ENCODE measurements at regions not wholly inside any gene's neighbourhood (a gene's known extent, or its start where the extent isn't known, plus 50 kb on each side); places are given as distances from the start of the nearest gene placed in this dataset.

DNA sequence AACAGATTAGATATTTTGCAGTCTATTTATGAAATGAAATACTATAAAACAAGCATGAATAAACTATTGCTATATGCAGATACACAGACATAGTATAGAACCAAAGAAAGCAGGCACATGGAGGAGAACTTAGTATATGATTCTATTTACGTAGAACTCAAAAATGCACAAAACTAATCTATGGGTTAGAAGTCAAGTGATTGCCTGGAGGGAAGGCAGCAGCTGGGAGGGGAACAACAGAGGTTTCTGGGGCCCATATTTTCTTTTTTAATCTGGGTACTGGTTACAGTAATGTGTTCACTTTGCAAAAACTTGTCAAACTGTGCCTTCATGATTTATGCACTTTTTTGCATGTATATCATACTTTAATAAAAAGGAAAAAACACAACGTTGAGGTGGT is 202.0 kb downstream of the BCAT1 start:
- H4K8ac ChIP-seq (ENCODE audit: low read depth, low read length), result no peak overlapping the region
- no peak overlapping the region for H3K9ac ChIP-seq (ENCODE audit: low read length)
- H3K79me2 ChIP-seq (ENCODE audit: control insufficient read depth, insufficient read depth, low read length, poor library complexity), result no peaks in the 10 kb centered on the region
- H3K9me3 ChIP-seq (ENCODE audit: insufficient read depth, low read depth, low read length), result no peaks in the 10 kb centered on the region
- no CpG with 5 or more reads among the region's 2 CpGs for WGBS (ENCODE audit: extremely low coverage, insufficient coverage, insufficient read length)
- H3K79me1 ChIP-seq (ENCODE audit: low read length), result no peaks in the 10 kb centered on the region
- H4K91ac ChIP-seq (ENCODE audit: low read depth, low read length), result no peak overlapping the region
- no peaks in the 10 kb centered on the region for H3K27me3 ChIP-seq (ENCODE audit: insufficient read depth, low read length)
- DNase-seq, result no peak
- H3K23ac ChIP-seq (ENCODE audit: low read length), result no peak overlapping the region
- H4K12ac ChIP-seq (ENCODE audit: low read depth, low read length), result no peak overlapping the region
- H2BK120ac ChIP-seq (ENCODE audit: insufficient read depth, low read length, poor library complexity), result no peak overlapping the region
- H2BK5ac ChIP-seq (ENCODE audit: low read depth, low read length, poor library complexity), result no peak overlapping the region
- H2AK5ac ChIP-seq (ENCODE audit: low read length), result no peak overlapping the region
- H3K36me3 ChIP-seq (ENCODE audit: control insufficient read depth in 1 of 2, insufficient read depth in 2 of 2, low read length in 2 of 2), result no peaks in the 10 kb centered on the region
- H3K4ac ChIP-seq (ENCODE audit: low read depth, low read length), result no peak overlapping the region
- no peak overlapping the region for H3K4me2 ChIP-seq (ENCODE audit: low read length)
- H2AFZ ChIP-seq (ENCODE audit: insufficient read depth, low read length, poor library complexity), result no peak overlapping the region
- H3K4me3 ChIP-seq (ENCODE audit: low read depth, low read length), result no peak overlapping the region
- H3K18ac ChIP-seq (ENCODE audit: low read length), result no peak overlapping the region
- no peak overlapping the region for H3K14ac ChIP-seq (ENCODE audit: low read length)
- peaks cover 0 to 3% of the 10 kb centered on the region in 2 experiments for H3K4me1 ChIP-seq (ENCODE audit: control insufficient read depth in 1 of 2, insufficient read depth in 2 of 2, low read length in 2 of 2)
- H3K27ac ChIP-seq (ENCODE audit: low read depth, low read length), result no peak overlapping the region
- H2BK12ac ChIP-seq (ENCODE audit: low read length), result no peak overlapping the region

DNA sequence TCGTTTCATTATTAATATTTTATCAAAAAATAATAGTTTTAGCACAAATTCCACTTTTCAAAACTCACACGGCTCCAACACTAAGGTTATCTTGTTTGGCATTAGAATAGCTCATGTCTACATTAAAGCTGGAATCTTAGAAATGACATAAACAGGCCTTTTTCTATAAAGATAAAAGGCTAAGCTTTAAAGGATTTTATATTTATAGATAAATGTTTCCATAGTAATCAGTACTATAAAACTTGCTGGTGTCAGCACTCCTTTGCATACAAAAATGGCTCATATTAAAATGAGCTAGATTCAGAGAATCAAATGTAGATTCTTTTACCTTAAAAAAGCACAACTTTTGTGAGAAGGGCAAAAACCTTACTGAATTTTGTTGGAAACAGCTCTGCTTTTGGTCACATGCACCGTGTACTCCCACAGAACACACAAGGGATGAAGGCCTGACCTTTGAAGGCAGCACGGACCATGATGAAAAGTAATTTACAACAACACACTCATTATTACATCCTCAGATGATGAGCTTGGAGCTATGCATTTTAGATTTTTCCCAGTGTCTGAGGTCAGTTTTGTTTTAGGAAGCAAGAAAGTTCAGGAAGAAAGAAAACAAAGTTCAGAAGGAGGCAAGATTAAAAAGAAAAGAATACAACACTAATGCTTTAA is 202.8 kb downstream of the BCAT1 start:
- no peak overlapping the region for H2AK5ac ChIP-seq (ENCODE audit: low read length)
- no peaks in the 10 kb centered on the region for H3K36me3 ChIP-seq (ENCODE audit: control insufficient read depth in 1 of 2, insufficient read depth in 2 of 2, low read length in 2 of 2)
- H2BK120ac ChIP-seq (ENCODE audit: insufficient read depth, low read length, poor library complexity), result no peak overlapping the region
- no peak overlapping the region for H3K18ac ChIP-seq (ENCODE audit: low read length)
- no peak overlapping the region for H2AFZ ChIP-seq (ENCODE audit: insufficient read depth, low read length, poor library complexity)
- no peak overlapping the region for H3K4me3 ChIP-seq (ENCODE audit: low read depth, low read length)
- no peaks in the 10 kb centered on the region for H3K79me2 ChIP-seq (ENCODE audit: control insufficient read depth, insufficient read depth, low read length, poor library complexity)
- no peak overlapping the region for H3K4me2 ChIP-seq (ENCODE audit: low read length)
- H3K27me3 ChIP-seq (ENCODE audit: insufficient read depth, low read length), result no peaks in the 10 kb centered on the region
- H3K23ac ChIP-seq (ENCODE audit: low read length), result no peak overlapping the region
- H3K14ac ChIP-seq (ENCODE audit: low read length), result no peak overlapping the region
- no peak overlapping the region for H3K9ac ChIP-seq (ENCODE audit: low read length)
- H3K4ac ChIP-seq (ENCODE audit: low read depth, low read length), result no peak overlapping the region
- no peak overlapping the region for H2BK12ac ChIP-seq (ENCODE audit: low read length)
- no CpG with 5 or more reads among the region's 4 CpGs for WGBS (ENCODE audit: extremely low coverage, insufficient coverage, insufficient read length)
- no peak overlapping the region for H3K27ac ChIP-seq (ENCODE audit: low read depth, low read length)
- H3K9me3 ChIP-seq (ENCODE audit: insufficient read depth, low read depth, low read length), result no peaks in the 10 kb centered on the region
- no peak for DNase-seq
- no peaks in the 10 kb centered on the region for H3K79me1 ChIP-seq (ENCODE audit: low read length)
- H4K12ac ChIP-seq (ENCODE audit: low read depth, low read length), result no peak overlapping the region
- H3K4me1 ChIP-seq (ENCODE audit: control insufficient read depth in 1 of 2, insufficient read depth in 2 of 2, low read length in 2 of 2), result peaks cover 0 to 3% of the 10 kb centered on the region in 2 experiments
- no peak overlapping the region for H2BK5ac ChIP-seq (ENCODE audit: low read depth, low read length, poor library complexity)
- H4K8ac ChIP-seq (ENCODE audit: low read depth, low read length), result no peak overlapping the region
- H4K91ac ChIP-seq (ENCODE audit: low read depth, low read length), result no peak overlapping the region

DNA sequence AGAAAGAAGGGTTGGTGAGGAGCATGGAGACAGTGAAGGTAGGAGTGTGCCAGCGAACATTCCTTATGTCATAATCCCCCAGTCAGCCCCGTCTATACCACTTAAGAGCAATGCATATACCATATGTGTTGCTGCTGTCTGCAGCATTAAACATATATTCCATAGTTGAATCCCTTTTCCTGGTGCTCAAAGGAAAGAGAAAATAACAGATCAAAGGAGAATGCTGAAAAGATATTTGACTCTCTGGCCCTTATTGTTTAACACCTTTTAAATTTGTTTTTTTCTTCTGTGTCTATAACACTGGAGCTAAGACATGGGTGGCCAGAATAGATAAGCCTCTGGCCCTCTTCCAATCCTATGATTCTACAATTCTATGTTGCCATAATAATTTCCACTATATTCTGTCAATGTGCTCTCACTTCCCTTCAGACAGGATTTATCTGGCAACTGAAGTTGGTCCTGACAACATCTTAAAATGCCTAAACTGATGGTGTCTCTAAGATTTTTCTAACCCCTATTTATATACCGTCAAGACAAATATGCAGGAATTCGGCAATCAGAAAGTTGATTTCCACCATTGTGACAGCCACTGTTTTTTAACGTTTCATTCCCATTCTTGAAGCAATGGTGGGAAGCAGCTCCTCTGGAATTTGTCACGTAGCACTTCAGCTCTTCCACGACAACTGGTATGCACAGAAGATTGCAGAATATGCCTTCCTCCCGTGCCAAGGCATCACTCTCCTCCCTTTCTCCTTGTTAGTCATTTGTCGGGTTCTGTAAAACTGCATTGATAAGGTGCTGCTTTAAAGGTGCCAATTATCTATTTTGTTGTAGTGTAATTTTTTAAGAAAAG is 204.7 kb downstream of the BCAT1 start:
- peak; percentile 60 to 90 for DNase-seq
- Histone ChIP-seq H3K36me3 (ENCODE audit: control insufficient read depth in 1 of 2, insufficient read depth in 2 of 2, low read length in 2 of 2) (no peaks in the 10 kb centered on the region), H3K4ac (ENCODE audit: low read depth, low read length) (no peak overlapping the region), H3K27me3 (ENCODE audit: insufficient read depth, low read length) (no peaks in the 10 kb centered on the region), H3K4me3 (ENCODE audit: low read depth, low read length) (no peak overlapping the region), H3K79me2 (ENCODE audit: control insufficient read depth, insufficient read depth, low read length, poor library complexity) (no peaks in the 10 kb centered on the region), H2BK5ac (ENCODE audit: low read depth, low read length, poor library complexity) (no peak overlapping the region), H4K8ac (ENCODE audit: low read depth, low read length) (no peak overlapping the region), H2BK12ac (ENCODE audit: low read length) (no peak overlapping the region), H4K12ac (ENCODE audit: low read depth, low read length) (no peak overlapping the region), H2BK120ac (ENCODE audit: insufficient read depth, low read length, poor library complexity) (no peak overlapping the region), H3K9ac (ENCODE audit: low read length) (no peak overlapping the region), H3K4me1 (ENCODE audit: control insufficient read depth in 1 of 2, insufficient read depth in 2 of 2, low read length in 2 of 2) (peaks cover 0 to 3% of the 10 kb centered on the region in 2 experiments), H3K14ac (ENCODE audit: low read length) (no peak overlapping the region), H2AFZ (ENCODE audit: insufficient read depth, low read length, poor library complexity) (no peak overlapping the region), H3K18ac (ENCODE audit: low read length) (no peak overlapping the region), H3K9me3 (ENCODE audit: insufficient read depth, low read depth, low read length) (no peaks in the 10 kb centered on the region), H3K4me2 (ENCODE audit: low read length) (no peak overlapping the region), H3K27ac (ENCODE audit: low read depth, low read length) (no peak overlapping the region), H3K79me1 (ENCODE audit: low read length) (peaks cover 2% of the 10 kb centered on the region), H4K91ac (ENCODE audit: low read depth, low read length) (no peak overlapping the region), H3K23ac (ENCODE audit: low read length) (no peak overlapping the region), H2AK5ac (ENCODE audit: low read length) (no peak overlapping the region)
- no CpG with 5 or more reads among the region's 9 CpGs for WGBS (ENCODE audit: extremely low coverage, insufficient coverage, insufficient read length)

DNA sequence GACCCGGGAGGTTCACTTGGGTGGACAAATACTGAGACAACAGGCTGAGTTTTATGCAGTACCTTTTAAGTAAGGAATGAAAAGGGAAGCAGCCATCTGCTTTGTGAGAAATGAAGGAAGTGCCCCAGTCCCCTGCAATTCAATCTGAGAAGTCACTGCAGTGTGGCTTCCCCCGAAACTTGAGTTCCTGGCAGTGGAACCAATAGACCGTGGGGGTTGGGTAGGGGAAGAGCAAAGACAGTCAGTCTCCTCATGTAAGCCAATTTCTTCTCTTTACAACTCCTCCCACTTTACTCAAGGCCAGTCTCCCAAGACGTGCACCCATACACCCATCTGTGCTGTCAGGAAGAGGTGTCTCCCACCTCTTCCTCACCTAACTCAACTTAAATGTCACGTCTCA is 206.5 kb downstream of the BCAT1 start:
- Histone ChIP-seq H2BK5ac (ENCODE audit: low read depth, low read length, poor library complexity) (no peak overlapping the region), H2BK12ac (ENCODE audit: low read length) (no peak overlapping the region), H3K23ac (ENCODE audit: low read length) (no peak overlapping the region), H4K91ac (ENCODE audit: low read depth, low read length) (no peak overlapping the region), H3K36me3 (ENCODE audit: control insufficient read depth in 1 of 2, insufficient read depth in 2 of 2, low read length in 2 of 2) (no peaks in the 10 kb centered on the region), H3K4ac (ENCODE audit: low read depth, low read length) (no peak overlapping the region), H3K79me1 (ENCODE audit: low read length) (peaks cover 2% of the 10 kb centered on the region), H4K8ac (ENCODE audit: low read depth, low read length) (no peak overlapping the region), H3K27ac (ENCODE audit: low read depth, low read length) (no peak overlapping the region), H3K18ac (ENCODE audit: low read length) (no peak overlapping the region), H3K9me3 (ENCODE audit: insufficient read depth, low read depth, low read length) (no peaks in the 10 kb centered on the region), H4K12ac (ENCODE audit: low read depth, low read length) (no peak overlapping the region), H3K79me2 (ENCODE audit: control insufficient read depth, insufficient read depth, low read length, poor library complexity) (no peaks in the 10 kb centered on the region), H2BK120ac (ENCODE audit: insufficient read depth, low read length, poor library complexity) (no peak overlapping the region), H2AFZ (ENCODE audit: insufficient read depth, low read length, poor library complexity) (no peak overlapping the region), H3K4me2 (ENCODE audit: low read length) (no peak overlapping the region), H3K9ac (ENCODE audit: low read length) (no peak overlapping the region), H2AK5ac (ENCODE audit: low read length) (no peak overlapping the region), H3K4me1 (ENCODE audit: control insufficient read depth in 1 of 2, insufficient read depth in 2 of 2, low read length in 2 of 2) (peaks cover 0 to 3% of the 10 kb centered on the region in 2 experiments), H3K27me3 (ENCODE audit: insufficient read depth, low read length) (no peaks in the 10 kb centered on the region), H3K4me3 (ENCODE audit: low read depth, low read length) (no peak overlapping the region), H3K14ac (ENCODE audit: low read length) (no peak overlapping the region)
- no CpG with 5 or more reads among the region's 5 CpGs for WGBS (ENCODE audit: extremely low coverage, insufficient coverage, insufficient read length)
- DNase-seq, result no peak

All from trophoblast cell (in vitro differentiated cells and primary cell).